ENCODE measurements at regions not wholly inside any gene's neighbourhood (a gene's known extent, or its start where the extent isn't known, plus 50 kb on each side); places are given as distances from the start of the nearest gene placed in this dataset.

DNA sequence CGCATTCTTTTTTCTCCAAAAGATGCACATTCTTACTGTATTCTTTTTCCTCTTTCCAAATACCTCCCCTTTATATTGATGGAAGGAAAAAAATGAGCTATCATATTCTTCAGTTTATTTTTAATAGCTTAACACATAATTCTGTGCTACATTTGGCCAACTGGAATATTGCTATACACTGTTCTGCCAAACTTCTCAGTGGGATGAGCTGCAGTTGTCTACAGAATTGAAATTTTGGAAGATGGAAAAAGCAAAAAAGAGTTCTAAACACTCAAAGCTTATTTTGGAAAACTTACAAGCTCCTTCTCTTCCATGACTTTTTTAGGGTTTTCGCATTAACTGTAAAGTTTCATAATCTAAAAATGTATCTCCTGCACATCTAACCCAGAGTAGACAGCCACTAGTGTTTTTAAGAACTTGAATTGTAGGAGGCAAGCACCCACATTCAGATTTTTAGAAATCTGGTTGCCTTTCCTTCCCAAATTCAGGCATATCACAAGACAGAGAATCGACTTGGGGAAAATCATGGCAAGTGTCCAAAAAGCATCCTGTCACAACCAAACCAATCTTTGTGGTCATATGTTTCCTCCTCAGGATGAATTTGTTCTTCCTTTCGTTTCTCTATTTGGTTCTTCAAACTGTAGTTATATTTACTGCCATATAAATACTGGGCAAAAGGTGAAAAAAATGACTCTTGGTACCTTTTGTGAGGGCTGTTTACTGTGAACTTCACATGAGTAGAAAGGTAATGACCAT lies 111.4 kb upstream of the FRY start (continued):
- TF ChIP-seq ZBTB33 (IDR thresholded peaks at IDR 0.05; ENCODE audit: borderline replicate concordance, low read depth): no peak
- no peak for TF ChIP-seq MXI1 (IDR thresholded peaks at IDR 0.05; ENCODE audit: low read depth, low read length)
- TF ChIP-seq RCOR1 (IDR thresholded peaks at IDR 0.05; ENCODE audit: low read length): no peak
- no peak for TF ChIP-seq NFIC (IDR thresholded peaks at IDR 0.05; ENCODE audit: borderline replicate concordance)
- no peak for TF ChIP-seq FOXJ3 (CRISPR knock-in tag; IDR thresholded peaks at IDR 0.05)
- TF ChIP-seq, protein P1, sequence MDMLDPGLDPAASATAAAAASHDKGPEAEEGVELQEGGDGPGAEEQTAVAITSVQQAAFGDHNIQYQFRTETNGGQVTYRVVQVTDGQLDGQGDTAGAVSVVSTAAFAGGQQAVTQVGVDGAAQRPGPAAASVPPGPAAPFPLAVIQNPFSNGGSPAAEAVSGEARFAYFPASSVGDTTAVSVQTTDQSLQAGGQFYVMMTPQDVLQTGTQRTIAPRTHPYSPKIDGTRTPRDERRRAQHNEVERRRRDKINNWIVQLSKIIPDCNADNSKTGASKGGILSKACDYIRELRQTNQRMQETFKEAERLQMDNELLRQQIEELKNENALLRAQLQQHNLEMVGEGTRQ (IDR thresholded peaks at IDR 0.05; ENCODE audit: borderline replicate concordance, low read depth, low read length): no peak

DNA sequence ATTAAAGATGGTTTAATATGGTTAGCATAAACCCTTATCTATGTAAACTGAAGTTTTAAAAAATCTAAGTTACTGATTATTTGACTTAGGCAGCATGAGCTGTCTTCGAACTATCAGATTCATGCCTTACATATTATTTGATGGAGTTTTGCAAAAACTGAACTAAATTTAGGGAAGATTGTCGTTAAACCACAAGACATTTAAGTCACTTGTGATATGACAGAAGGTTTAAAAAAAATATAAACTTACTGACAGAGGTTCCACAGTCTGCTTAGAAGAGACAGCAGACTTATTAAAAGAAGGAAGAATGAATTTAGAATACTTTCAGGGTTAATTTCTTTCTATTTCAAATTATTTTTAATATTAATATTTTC lies 110.9 kb upstream of the FRY start:
- ChIA-PET POLR2A (no interaction called here), CTCF (interaction anchor here (4.4 kb wide), 1 partner anchor 11 kb away, joined by 39 read pairs; no protein-coding TSS in a partner anchor)
- H3K4me3 ChIP-seq (ENCODE audit: low read depth in 2 of 2, low read length in 1 of 2): no peak overlapping the region
- H3K79me2 ChIP-seq (ENCODE audit: insufficient read depth): no peaks in the 10 kb centered on the region; the same call in 1 of the 2 replicates
- H4K20me1 ChIP-seq (ENCODE audit: insufficient read depth): no peaks in the 10 kb centered on the region
- no peak for DNase-seq
- H3F3A ChIP-seq (replicated peaks; ENCODE audit: insufficient read depth): no peaks in the 10 kb centered on the region
- peaks cover 0 to 3% of the 10 kb centered on the region in 2 experiments; a peak in 1 of 4 replicates for H3K4me1 ChIP-seq (ENCODE audit: control insufficient read depth in 1 of 2, insufficient read depth in 2 of 2, low read depth in 1 of 2, low read length in 1 of 2)
- no peaks in the 10 kb centered on the region for H3K9me2 ChIP-seq
- no peak overlapping the region for H3K27ac ChIP-seq (ENCODE audit: low read depth in 2 of 2, low read length in 1 of 2)
- H3K27me3 ChIP-seq (ENCODE audit: insufficient read depth): no peaks in the 10 kb centered on the region
- no peak overlapping the region for H3K4me2 ChIP-seq
- no peaks in the 10 kb centered on the region for H3K36me3 ChIP-seq (replicated peaks in 1 of 2; ENCODE audit: control insufficient read depth in 1 of 2, insufficient read depth in 2 of 2, low read length in 1 of 2)
- WGBS (ENCODE audit: low lambda C conversion rate): 64% methylated on average over 2 of the region's 2 CpGs
- H3K9ac ChIP-seq: no peak overlapping the region
- H2AFZ ChIP-seq (ENCODE audit: low read depth): no peak overlapping the region
- no peaks in the 10 kb centered on the region for H3K9me3 ChIP-seq
- TF ChIP-seq RAD21 (IDR thresholded peaks at IDR 0.05; ENCODE audit: low read length) (no peak), GABPA (IDR thresholded peaks at IDR 0.05; ENCODE audit: low read depth) (no peak), SIN3A (IDR thresholded peaks at IDR 0.05; ENCODE audit: borderline replicate concordance, low read depth, low read length) (no peak), NRF1 (IDR thresholded peaks at IDR 0.05; ENCODE audit: low read depth, low read length) (no peak), FOXM1 (IDR thresholded peaks at IDR 0.05; ENCODE audit: low read depth) (no peak), FOSL2 (IDR thresholded peaks at IDR 0.05; ENCODE audit: borderline replicate concordance, low read depth) (no peak), MEF2A (IDR thresholded peaks at IDR 0.05; ENCODE audit: borderline replicate concordance, low read depth) (no peak), GATA2 (CRISPR knock-in tag; IDR thresholded peaks at IDR 0.05) (no peak), TEAD4 (IDR thresholded peaks at IDR 0.05; ENCODE audit: borderline replicate concordance, insufficient read depth) (no peak), MAX (IDR thresholded peaks at IDR 0.05; ENCODE audit: low read depth) (no peak), RXRA (IDR thresholded peaks at IDR 0.05; ENCODE audit: borderline replicate concordance, low read depth) (no peak), IRF3 (IDR thresholded peaks at IDR 0.05; ENCODE audit: low read depth, low read length) (no peak), YY1 (IDR thresholded peaks at IDR 0.05; ENCODE audit: low read depth) (no peak), TCF12 (IDR thresholded peaks at IDR 0.05) (no peak), NFIC (IDR thresholded peaks at IDR 0.05; ENCODE audit: borderline replicate concordance) (no peak)
- TF ChIP-seq, protein P2, sequence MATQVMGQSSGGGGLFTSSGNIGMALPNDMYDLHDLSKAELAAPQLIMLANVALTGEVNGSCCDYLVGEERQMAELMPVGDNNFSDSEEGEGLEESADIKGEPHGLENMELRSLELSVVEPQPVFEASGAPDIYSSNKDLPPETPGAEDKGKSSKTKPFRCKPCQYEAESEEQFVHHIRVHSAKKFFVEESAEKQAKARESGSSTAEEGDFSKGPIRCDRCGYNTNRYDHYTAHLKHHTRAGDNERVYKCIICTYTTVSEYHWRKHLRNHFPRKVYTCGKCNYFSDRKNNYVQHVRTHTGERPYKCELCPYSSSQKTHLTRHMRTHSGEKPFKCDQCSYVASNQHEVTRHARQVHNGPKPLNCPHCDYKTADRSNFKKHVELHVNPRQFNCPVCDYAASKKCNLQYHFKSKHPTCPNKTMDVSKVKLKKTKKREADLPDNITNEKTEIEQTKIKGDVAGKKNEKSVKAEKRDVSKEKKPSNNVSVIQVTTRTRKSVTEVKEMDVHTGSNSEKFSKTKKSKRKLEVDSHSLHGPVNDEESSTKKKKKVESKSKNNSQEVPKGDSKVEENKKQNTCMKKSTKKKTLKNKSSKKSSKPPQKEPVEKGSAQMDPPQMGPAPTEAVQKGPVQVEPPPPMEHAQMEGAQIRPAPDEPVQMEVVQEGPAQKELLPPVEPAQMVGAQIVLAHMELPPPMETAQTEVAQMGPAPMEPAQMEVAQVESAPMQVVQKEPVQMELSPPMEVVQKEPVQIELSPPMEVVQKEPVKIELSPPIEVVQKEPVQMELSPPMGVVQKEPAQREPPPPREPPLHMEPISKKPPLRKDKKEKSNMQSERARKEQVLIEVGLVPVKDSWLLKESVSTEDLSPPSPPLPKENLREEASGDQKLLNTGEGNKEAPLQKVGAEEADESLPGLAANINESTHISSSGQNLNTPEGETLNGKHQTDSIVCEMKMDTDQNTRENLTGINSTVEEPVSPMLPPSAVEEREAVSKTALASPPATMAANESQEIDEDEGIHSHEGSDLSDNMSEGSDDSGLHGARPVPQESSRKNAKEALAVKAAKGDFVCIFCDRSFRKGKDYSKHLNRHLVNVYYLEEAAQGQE (IDR thresholded peaks at IDR 0.05; ENCODE audit: low read depth, low read length): no peak
- TF ChIP-seq, protein P3, sequence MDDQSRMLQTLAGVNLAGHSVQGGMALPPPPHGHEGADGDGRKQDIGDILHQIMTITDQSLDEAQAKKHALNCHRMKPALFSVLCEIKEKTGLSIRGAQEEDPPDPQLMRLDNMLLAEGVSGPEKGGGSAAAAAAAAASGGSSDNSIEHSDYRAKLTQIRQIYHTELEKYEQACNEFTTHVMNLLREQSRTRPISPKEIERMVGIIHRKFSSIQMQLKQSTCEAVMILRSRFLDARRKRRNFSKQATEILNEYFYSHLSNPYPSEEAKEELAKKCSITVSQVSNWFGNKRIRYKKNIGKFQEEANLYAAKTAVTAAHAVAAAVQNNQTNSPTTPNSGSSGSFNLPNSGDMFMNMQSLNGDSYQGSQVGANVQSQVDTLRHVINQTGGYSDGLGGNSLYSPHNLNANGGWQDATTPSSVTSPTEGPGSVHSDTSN (IDR thresholded peaks at IDR 0.05): no peak
